AG08396 (cell line): ENCODE measurements at regions not wholly inside any gene's neighbourhood (a gene's known extent, or its start where the extent isn't known, plus 50 kb on each side); places are given as distances from the start of the nearest gene placed in this dataset.

Source experiments
- DNase-seq: peaks from one replicate; pipeline ENCODE4 v3.0.0; 2012; ENCODE audit warnings: low spot score, mixed read lengths

DNA sequence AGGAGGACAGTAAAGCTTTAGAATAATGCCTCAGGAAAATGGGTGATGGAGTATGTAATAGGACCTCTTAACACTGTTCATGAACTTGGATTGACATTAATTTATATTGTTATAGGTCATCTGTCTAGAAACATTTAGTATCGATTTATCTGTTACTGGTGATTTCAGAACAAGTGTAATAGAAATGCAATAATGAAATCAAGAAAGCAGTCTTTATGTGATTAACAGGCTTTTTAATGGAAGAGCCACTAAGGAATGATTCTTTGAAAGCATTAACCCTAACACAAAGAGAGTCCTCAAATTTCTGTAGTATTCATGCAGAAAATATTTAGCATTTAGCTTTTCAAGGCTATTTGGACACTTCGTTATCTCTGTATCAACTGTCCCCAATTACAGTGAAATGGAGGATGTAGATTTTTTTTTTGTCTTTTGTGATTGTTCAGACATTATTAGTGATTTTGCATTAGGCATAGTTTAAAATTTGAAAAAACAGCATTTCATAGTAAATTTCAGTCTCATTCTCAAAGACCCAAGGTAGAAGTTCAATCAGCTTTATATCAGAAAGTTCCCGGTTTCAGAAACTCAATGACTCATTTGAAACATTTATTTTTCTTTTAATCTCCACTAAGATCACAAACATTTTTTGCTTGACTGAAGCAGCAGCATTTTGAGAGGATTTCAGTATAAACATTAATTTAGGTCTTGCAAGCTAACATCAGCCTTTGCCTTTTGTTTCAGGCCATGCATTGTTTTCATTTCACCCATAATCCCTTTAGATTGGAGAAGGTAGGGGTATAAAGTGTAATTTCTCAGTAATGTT, 56.3 kb downstream of the AGTR2 start:
- no peak for DNase-seq

DNA sequence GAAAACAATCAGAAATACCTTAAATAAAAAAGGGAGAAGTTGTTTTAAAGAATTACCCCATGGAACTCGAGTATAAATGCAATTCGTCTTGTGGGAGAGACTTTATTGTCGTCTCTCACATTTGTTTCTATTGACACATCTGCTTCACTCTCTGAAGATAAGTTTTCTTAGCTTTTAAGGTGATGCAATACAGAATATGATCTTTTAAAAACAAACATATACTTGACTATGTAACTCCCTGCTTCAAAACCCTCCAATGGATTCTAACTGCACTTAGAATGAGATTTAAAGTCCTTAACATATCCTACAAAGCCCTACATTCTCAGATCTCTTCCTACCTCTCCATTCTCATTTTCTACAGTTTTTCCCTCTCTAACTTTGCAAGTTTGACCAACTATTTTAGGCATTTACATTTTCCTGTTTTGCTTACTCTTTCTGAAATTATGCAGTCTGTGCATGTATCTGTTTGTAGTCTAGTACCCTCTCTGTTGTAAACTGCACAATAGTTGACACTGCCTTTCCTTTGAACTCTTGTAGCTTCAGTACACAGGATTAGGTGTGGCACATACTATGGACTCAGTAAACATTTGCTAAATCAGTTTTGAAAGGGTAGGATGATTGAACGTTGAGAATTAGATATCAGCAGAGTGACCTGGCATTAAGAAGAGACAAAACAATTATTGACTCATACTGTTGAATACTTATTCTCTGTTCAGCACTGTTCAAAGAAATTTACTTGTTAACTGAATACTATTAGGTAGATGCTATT, 59.8 kb downstream of the AGTR2 start:
- no peak for DNase-seq

- DNase-seq: no peak
These were observed 62.3 kb downstream of the AGTR2 start for GRCh38 chrX:116232833-116233232.

- DNase-seq: no peak
These were observed 66.1 kb downstream of the AGTR2 start for GRCh38 chrX:116236666-116237065.

DNA sequence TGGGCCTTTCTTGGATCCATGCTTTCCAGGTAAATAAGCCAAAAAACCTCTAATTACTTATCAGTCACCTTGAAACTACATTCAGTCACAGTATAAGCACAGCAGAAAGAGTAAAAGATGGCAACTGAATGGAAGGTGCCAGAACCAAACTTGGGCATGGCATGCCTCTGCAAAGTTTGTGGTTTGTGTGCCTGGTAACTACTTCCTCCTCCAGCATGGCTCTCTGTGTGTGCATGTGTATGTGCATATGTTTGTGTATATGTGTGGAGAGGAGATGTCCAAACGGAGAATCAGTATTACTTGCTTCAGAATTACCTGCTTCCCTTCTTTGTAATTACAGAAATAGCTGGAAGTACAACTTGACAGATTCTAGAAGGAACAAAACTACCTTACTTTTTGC, 67.5 kb downstream of the AGTR2 start:
- DNase-seq: no peak

GRCh38 chrX:116238567-116239255, 68.2 kb downstream of the AGTR2 start:
- no peak for DNase-seq

DNA sequence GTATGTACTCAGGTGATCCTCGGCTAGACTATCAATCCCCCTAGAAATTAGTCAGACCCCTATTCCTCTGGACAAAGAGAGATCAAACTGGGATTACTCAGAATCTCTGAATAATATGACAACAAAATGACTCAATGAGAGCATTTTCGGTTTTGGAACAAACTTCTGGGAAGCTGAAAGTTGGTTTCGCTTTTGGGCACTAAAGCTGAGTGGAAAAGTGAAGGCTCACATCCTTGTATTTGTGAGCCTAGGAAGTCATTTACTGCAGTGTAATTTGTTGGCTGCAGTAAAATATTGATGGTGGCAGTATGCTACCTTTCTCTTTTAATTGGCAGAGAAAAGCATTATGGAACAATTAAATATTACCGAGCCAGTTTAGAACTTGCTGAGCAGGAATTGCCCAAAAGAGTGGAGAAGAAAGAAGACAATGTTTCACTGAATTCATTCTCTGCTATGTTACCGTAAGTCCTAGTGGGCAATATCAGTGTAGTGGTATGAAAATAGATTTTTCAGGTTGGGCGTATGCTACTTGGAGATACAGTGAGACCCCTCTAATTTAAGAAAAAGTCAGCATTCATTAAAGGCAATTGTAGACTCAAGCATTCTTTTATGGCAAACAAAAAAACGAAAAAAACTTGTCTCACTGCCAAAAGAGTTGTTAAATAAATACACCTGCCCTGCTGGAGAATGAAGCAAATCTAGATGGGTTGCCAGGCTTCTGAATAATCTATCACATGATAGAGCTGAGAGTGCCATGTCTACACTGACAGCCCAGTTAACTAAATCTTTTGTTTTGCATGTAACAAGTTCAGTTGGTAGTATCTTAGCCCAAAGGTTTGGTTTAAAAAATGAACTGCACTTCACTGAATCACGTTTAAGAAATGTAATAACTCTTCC, 69.6 kb downstream of the AGTR2 start:
- no peak for DNase-seq

GRCh38 chrX:116241001-116241400, 70.5 kb downstream of the AGTR2 start:
- DNase-seq: no peak

DNA sequence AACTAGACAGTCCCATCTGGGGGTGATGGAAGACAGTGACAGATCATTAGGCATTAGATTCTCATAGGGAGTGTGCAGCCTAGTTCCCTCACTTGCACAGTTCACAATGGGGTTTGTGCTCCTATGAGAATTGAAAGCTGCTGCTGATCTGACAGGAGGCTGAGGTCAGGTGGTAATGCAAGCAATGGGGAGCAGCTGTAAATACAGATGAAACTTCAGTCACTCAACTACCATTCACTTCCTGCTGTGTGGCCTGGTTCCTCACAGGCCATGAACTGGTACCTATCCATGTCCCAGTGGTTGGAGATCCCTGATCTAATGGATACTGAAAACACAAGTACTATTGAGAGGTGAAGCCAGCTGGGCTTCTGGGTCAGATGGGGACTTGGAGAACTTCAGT, 72.5 kb downstream of the AGTR2 start:
- no peak for DNase-seq

DNA sequence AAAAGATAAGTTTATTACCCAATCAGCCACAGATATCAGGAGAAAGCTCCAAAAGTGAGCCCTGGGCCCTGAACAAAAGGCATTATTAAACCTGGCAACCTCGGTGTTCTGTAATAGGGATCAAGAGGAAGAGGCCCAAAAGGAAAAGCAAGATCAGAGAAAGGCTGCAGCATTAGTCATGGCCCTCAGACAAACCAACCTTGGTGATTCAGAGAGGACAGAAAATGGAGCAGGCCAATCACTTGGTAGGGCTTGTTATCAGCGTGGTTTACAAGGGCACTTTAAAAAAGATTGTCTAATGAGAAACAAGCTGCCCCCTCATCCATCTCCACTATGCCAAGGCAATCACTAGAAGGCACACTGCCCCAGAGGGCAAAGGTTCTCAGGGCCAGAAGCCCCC, 75.7 kb downstream of the AGTR2 start:
- DNase-seq: no peak

DNA sequence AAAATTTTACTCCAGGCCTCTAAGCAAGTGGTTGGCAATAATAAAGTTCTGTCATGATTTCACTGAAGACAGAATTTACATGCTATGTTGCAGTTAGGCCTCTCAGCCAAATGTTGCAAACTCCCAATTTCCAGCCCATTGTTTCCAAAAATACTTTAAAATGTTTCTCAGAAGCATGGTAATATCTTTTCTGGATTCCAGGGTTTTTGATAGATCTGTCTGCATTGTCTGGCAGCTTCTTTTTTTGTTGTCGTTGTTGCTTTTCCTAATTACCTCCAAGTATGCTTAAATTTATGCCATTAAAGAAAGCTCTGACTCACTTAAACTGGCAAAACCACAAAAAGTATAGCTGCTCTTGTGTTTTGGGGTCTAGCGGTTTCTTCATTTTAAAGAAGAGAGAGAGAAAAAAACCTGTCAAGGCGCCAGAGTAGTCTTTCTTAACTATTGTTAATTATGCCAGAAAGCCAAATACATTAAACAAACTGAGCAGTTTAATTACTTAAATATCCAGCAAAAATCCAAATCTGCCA, 97.0 kb downstream of the AGTR2 start:
- DNase-seq: no peak

GRCh38 chrX:116272322-116272721, 101.8 kb downstream of the AGTR2 start:
- DNase-seq: peak; percentile 47

DNA sequence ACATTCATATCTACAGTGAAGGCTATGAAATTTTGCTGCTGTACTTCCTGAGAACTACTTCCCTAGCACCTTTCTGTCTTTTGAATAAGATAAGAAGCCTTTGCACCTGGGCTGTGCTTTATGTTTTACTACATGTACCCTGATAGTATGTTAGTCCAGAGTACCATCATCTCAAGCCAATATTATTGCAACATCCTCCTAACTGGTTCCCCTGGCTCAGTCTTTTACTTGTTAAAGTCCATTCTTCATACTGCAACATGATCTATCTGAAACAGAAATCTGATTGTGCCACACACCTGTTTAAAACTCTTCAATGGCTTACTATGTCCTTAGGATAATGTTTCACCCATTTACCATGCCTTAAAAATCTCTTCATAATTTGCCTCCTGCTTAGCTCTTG, 102.3 kb downstream of the AGTR2 start:
- DNase-seq: no peak

GRCh38 chrX:116276261-116276660, 105.7 kb downstream of the AGTR2 start:
- DNase-seq: peak; percentile 2

DNA sequence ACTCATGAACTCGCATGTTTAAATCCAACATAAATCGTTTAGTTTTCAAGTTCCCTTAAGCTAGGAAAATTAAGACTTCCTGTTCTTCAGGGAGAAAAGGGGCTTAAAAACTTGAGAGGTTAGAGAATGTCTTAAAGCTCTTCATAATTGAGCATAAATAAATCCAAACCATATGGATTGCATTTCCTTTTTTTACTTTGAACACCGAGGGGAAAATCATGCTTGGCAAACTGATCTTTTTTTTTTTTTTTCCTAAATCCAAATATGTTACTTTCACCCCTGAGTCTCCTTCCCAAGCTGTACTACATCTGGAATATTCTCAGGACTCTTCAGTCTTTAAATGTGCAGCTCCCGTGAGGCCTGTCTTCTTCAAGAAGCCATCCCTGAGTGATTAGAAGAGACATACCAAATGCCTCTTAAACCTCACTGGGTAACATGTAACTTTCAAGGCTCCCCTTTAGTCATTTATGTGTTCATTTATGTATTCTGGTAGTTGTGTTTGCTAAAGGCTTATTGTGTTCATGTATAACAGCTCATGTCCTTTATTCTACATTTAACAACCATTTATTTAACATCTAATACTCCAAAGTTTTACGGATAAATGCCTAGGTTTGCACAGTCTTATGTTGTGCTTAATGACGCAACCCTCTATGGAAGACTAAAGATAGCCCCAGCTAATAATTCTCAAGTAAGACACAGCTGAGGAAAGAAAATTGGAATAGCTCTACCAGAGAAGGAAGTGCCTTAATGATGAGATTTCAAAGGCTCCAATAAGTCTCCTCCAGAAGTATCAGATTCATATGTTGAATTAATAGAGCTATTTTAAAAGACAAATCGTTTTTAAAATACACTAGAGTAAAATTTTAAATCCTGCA, 107.0 kb downstream of the AGTR2 start:
- no peak for DNase-seq

DNA sequence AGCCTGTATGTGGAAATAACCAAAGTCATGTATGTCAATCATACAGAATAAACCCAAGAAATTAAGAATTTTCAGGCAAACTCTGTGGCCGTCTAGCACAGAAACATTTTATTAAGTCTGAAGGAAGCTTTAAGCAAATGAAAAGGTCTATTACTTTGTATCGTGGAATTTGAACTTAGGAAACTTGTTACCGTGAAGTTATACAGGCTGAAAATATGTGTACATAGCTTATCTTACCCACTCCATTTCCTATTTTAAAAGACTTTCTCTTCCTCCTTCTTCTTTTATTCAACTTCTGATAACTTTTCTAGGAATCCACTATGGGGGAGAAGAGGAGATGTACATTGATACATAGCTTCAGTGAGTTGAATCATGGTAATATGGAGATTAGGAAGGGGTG, 108.3 kb downstream of the AGTR2 start:
- DNase-seq: no peak

DNA sequence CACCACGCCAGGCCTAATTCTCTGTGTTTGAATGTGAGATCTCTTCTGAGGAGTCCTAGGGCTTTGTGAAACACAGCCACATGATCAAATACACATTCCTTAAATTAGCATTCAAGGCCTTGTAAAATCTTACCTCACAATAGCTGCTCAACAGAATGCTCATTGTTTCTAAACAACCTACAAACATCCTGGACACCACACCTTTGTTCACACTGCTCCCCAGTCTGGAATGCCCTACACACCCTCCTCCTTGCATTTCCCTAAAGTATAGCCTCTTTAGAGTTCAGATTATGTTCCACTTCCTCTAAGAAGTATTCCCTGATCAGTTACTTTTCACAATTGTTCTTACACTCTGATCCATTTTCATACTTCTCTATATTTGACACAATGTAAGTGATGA, 110.6 kb downstream of the AGTR2 start:
- DNase-seq: no peak

GRCh38 chrX:116282751-116283150, 112.2 kb downstream of the AGTR2 start:
- no peak for DNase-seq

GRCh38 chrX:116284400-116284799, 113.9 kb downstream of the AGTR2 start:
- DNase-seq: no peak

GRCh38 chrX:116285501-116285900, 115.0 kb downstream of the AGTR2 start:
- DNase-seq: no peak

GRCh38 chrX:116289592-116289991, 119.0 kb downstream of the AGTR2 start:
- no peak for DNase-seq
